CD8-positive, alpha-beta memory T cell (primary cell): ENCODE measurements at regions not wholly inside any gene's neighbourhood (a gene's known extent, or its start where the extent isn't known, plus 50 kb on each side); places are given as distances from the start of the nearest gene placed in this dataset.
A peak's percentile ranks its signal among the peaks of the same experiment; 100 is the strongest.

ENCODE experiments used
- CTCF ChIA-PET: fragments of 350-600 bp; sonication (Branson Sonifier 250); formaldehyde crosslinking; loops from one replicate; lab custom pipeline; 2021; ENCODE audit warnings: antibody characterized with exemption; lab: Charles Lee
- POLR2A ChIA-PET: fragments of 350-600 bp; sonication (Branson Sonifier 250); formaldehyde crosslinking; loops from one replicate; lab custom pipeline; 2021; ENCODE audit warnings: antibody characterized with exemption; lab: Charles Lee
- DNase-seq, 5 donors: peaks; one replicate each; pipeline versions ENCODE4 v3.0.0 to v3.0.0-alpha.2; 2020 to 2022; ENCODE audit warnings: mixed read lengths in 1 of 5
- H3K27ac ChIP-seq: one replicate; pipeline ENCODE4 v1.7.0; 2013; ENCODE audit warnings: low read depth, mild to moderate bottlenecking, low read length, moderate library complexity
- H3K27me3 ChIP-seq: 2 replicates; pipeline ENCODE4 v1.7.0; 2013; ENCODE audit warnings: low read length, mild to moderate bottlenecking; ENCODE audit not compliant: insufficient read depth, poor library complexity, severe bottlenecking
- H3K36me3 ChIP-seq: 2 replicates; pipeline ENCODE4 v1.7.0; 2013; ENCODE audit warnings: mild to moderate bottlenecking, low read length, moderate library complexity; ENCODE audit not compliant: insufficient read depth
- H3K4me1 ChIP-seq: 2 replicates; pipeline ENCODE4 v1.7.0; 2013; ENCODE audit warnings: mild to moderate bottlenecking, low read length, moderate library complexity; ENCODE audit not compliant: insufficient read depth
- H3K4me3 ChIP-seq: 2 replicates; pipeline ENCODE4 v1.7.0; 2013; ENCODE audit warnings: mild to moderate bottlenecking, low read length
- H3K9me3 ChIP-seq: 2 replicates; pipeline ENCODE4 v1.7.0; 2013; ENCODE audit warnings: mild to moderate bottlenecking, low read length
- H3K27ac Mint-ChIP-seq, 8 donors: one replicate each; pipeline ENCODE4 v1.8.0; 2020 to 2021; ENCODE audit warnings: mixed read lengths in 8 of 8, mild to moderate bottlenecking in 6 of 8, inconsistent platforms in 3 of 8, moderate library complexity in 3 of 8
- H3K27me3 Mint-ChIP-seq, 2 donors: one replicate each; pipeline ENCODE4 v1.8.0; 2020 to 2021; ENCODE audit warnings: mixed read lengths in 2 of 2, mild to moderate bottlenecking in 1 of 2, moderate library complexity in 1 of 2
- H3K36me3 Mint-ChIP-seq, 3 donors: one replicate each; pipeline ENCODE4 v1.8.0; 2020 to 2021; ENCODE audit warnings: mixed read lengths in 3 of 3, inconsistent platforms in 1 of 3, mild to moderate bottlenecking in 1 of 3
- H3K4me1 Mint-ChIP-seq, 3 donors: one replicate each; pipeline ENCODE4 v1.8.0; 2020 to 2021; ENCODE audit warnings: mixed read lengths in 3 of 3, inconsistent platforms in 1 of 3, mild to moderate bottlenecking in 1 of 3
- H3K4me3 Mint-ChIP-seq, 7 donors: one replicate each; pipeline ENCODE4 v1.8.0; 2020 to 2021; ENCODE audit warnings: mixed read lengths in 7 of 7, mild to moderate bottlenecking in 6 of 7, moderate library complexity in 4 of 7, inconsistent platforms in 2 of 7
- H3K9me3 Mint-ChIP-seq, 5 donors: one replicate each; pipeline ENCODE4 v1.8.0; 2020 to 2022; ENCODE audit warnings: mixed read lengths in 5 of 5, mild to moderate bottlenecking in 3 of 5, moderate library complexity in 2 of 5, inconsistent platforms in 1 of 5

DNA sequence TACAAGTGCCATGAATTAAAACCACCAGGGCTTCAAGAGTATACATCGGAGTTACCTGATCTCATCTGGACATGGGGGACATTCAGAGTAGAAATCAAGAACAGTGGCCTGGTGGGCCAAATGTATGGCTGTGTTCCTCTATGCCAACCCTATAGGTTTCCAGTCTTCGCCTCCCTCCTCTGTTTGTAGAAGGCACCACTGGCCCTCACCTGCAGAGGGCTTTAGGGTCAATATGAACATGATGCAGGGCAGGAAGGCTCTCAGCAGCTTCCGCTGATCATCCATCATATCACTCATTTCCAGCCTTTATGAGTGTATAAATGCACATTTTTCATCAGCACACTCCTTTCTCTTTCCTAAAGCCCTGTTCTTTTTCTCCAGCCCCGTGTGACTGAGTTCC is 555.5 kb upstream of the BRINP1 start:
- Mint-ChIP-seq H3K4me3 (no peak overlapping the region), H3K27ac (no peak overlapping the region), H3K9me3 (peaks cover 0 to 6% (median 0%) of the 10 kb centered on the region in 5 donors), H3K27me3 (no peaks in the 10 kb centered on the region), H3K36me3 (no peaks in the 10 kb centered on the region), H3K4me1 (no peaks in the 10 kb centered on the region)
- no peaks in the 10 kb centered on the region for H3K36me3 ChIP-seq
- ChIA-PET POLR2A (no interaction called here), CTCF (no interaction called here)
- H3K27me3 ChIP-seq = no peaks in the 10 kb centered on the region
- no peak overlapping the region for H3K4me3 ChIP-seq
- no peaks in the 10 kb centered on the region for H3K9me3 ChIP-seq
- H3K4me1 ChIP-seq = no peaks in the 10 kb centered on the region
- H3K27ac ChIP-seq = no peak overlapping the region
- no peak for DNase-seq

DNA sequence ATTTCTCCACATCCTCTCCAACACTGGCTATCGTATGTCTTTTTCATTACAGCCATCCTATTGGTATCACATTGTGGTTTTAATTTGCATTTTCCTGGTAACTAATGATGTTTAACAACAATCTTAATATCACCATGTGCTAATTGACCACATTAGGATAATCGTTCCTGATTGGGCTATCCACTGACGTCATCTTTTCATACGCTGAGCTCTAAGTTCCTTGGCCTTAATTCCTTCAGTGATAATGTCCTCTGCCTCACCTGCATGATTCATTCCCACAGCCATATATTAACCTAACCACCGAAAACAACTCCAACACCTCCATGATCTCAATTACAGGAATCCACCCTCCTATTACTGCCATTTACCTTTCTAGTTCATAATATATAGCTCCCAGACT is 547.9 kb upstream of the BRINP1 start:
- Mint-ChIP-seq H3K4me1 (no peaks in the 10 kb centered on the region), H3K9me3 (peaks cover 0 to 6% (median 2%) of the 10 kb centered on the region in 5 donors), H3K27me3 (no peaks in the 10 kb centered on the region), H3K27ac (no peak overlapping the region), H3K4me3 (no peak overlapping the region), H3K36me3 (no peaks in the 10 kb centered on the region)
- no peaks in the 10 kb centered on the region for H3K9me3 ChIP-seq
- ChIA-PET CTCF (no interaction called here), POLR2A (no interaction called here)
- no peaks in the 10 kb centered on the region for H3K4me1 ChIP-seq
- no peaks in the 10 kb centered on the region for H3K27me3 ChIP-seq
- H3K36me3 ChIP-seq = no peaks in the 10 kb centered on the region
- no peak overlapping the region for H3K4me3 ChIP-seq
- DNase-seq = no peak
- no peak overlapping the region for H3K27ac ChIP-seq

DNA sequence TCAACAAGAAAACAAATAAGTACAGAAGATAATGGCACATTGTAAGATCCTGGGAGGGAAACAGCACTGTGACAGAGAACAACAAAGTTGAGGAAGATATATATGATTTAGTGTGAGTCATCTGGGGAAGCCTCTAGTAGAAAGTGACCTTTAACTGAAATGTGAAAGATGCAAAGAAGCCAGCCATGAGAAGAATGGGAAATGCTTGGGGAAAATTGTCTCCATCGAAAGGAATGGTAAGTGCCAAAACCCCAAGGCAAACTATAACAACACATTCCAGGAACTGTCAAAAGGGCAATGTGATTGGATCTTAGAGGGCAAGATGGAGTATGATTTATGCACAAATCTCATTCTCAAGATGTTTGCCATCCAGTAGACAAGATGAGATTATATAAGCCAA is 537.8 kb upstream of the BRINP1 start:
- H3K9me3 Mint-ChIP-seq = peaks cover 7 to 13% (median 8%) of the 10 kb centered on the region in 5 donors
- H3K27me3 Mint-ChIP-seq = no peaks in the 10 kb centered on the region
- H3K36me3 Mint-ChIP-seq = no peaks in the 10 kb centered on the region
- no peak overlapping the region for H3K4me3 ChIP-seq
- H3K27ac ChIP-seq = no peak overlapping the region
- no peak for DNase-seq
- no peak overlapping the region for H3K27ac Mint-ChIP-seq
- H3K36me3 ChIP-seq = no peaks in the 10 kb centered on the region
- no peaks in the 10 kb centered on the region for H3K4me1 ChIP-seq
- no peak overlapping the region for H3K4me3 Mint-ChIP-seq
- ChIA-PET CTCF (no interaction called here), POLR2A (no interaction called here)
- H3K27me3 ChIP-seq = no peaks in the 10 kb centered on the region
- H3K9me3 ChIP-seq = no peaks in the 10 kb centered on the region
- no peaks in the 10 kb centered on the region for H3K4me1 Mint-ChIP-seq

DNA sequence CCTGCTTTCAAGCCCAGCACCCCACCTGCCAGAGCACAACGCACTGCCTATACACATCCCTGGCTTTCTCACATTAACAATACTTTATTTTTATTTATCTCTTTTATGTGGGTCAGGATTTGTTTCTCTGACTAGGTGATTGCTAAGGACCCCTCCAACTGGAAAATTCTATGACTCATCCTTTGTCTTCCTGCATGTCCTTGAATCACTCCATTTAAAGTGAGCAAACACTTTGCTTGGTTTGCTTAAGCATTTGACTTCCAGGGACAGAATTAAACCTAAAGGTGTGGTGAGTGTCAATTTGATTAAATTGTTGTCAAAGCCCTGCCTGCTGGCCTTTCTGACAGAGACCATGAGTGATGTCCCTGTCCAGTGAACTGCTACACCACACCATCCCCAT is 536.5 kb upstream of the BRINP1 start:
- Histone ChIP-seq H3K27me3 (no peaks in the 10 kb centered on the region), H3K27ac (no peak overlapping the region), H3K4me1 (no peaks in the 10 kb centered on the region), H3K9me3 (no peaks in the 10 kb centered on the region), H3K4me3 (no peak overlapping the region), H3K36me3 (no peaks in the 10 kb centered on the region)
- Mint-ChIP-seq H3K4me3 (no peak overlapping the region), H3K36me3 (no peaks in the 10 kb centered on the region), H3K27me3 (no peaks in the 10 kb centered on the region), H3K4me1 (no peaks in the 10 kb centered on the region), H3K9me3 (peaks cover 7 to 13% (median 8%) of the 10 kb centered on the region in 5 donors), H3K27ac (peak overlapping the region in 1 of 8 donors; percentile 72)
- ChIA-PET CTCF (no interaction called here), POLR2A (no interaction called here)
- DNase-seq = no peak

DNA sequence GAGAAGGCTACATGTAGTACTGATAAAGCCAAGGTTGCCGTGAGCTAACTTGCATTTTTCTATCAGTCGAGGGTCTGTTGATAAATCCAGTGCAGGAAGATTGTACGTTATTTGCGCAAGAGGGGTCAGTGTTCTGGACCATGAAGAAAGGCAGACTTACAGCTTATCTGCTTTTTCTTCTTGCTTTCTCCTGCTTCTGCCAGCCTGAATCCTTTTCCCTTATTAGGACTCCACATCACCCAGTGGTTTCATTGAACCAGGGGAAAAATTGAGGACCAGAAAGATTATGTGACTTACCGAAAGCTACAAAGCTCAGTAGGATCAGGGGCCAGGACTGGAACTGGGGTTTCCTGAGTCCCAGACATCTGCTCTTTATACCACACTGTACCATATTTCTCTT is 534.6 kb upstream of the BRINP1 start:
- no peak for DNase-seq
- no peaks in the 10 kb centered on the region for H3K4me1 Mint-ChIP-seq
- H3K36me3 ChIP-seq = no peaks in the 10 kb centered on the region
- H3K27me3 Mint-ChIP-seq = no peaks in the 10 kb centered on the region
- ChIA-PET CTCF (no interaction called here), POLR2A (no interaction called here)
- H3K4me3 Mint-ChIP-seq = no peak overlapping the region
- H3K27ac Mint-ChIP-seq = no peak overlapping the region
- H3K9me3 Mint-ChIP-seq = peaks cover 5 to 12% (median 8%) of the 10 kb centered on the region in 5 donors
- H3K27me3 ChIP-seq = no peaks in the 10 kb centered on the region
- H3K4me3 ChIP-seq = no peak overlapping the region
- no peaks in the 10 kb centered on the region for H3K4me1 ChIP-seq
- H3K9me3 ChIP-seq = no peaks in the 10 kb centered on the region
- no peak overlapping the region for H3K27ac ChIP-seq
- H3K36me3 Mint-ChIP-seq = no peaks in the 10 kb centered on the region

DNA sequence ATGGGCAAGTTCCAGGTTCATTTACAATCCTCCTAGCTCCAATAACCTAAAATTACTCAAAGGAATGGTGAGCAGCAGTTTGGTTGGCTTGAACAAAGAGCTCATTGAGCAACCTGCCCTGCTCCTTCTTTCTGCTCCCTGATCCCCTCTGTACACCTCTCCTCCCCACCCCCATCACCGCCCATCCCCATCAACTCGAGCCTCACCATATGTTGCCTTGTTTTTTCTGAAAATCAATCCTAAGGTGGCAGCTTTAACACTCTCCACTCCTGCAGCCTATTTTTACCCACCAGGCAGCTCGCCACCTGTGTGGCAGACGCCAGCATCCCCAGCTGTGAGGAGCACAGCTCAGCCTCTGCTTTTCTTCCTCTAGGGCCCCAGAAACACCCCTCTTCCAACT is 533.4 kb upstream of the BRINP1 start:
- no peak overlapping the region for H3K4me3 ChIP-seq
- Mint-ChIP-seq H3K36me3 (no peaks in the 10 kb centered on the region), H3K27ac (no peak overlapping the region), H3K27me3 (no peaks in the 10 kb centered on the region), H3K4me3 (no peak overlapping the region), H3K9me3 (peaks cover under 1 to 10% (median 4%) of the 10 kb centered on the region in 5 donors), H3K4me1 (no peaks in the 10 kb centered on the region)
- no peak for DNase-seq
- no peaks in the 10 kb centered on the region for H3K27me3 ChIP-seq
- POLR2A ChIA-PET = no interaction called here
- CTCF ChIA-PET = no interaction called here
- no peak overlapping the region for H3K27ac ChIP-seq
- no peaks in the 10 kb centered on the region for H3K4me1 ChIP-seq
- no peaks in the 10 kb centered on the region for H3K9me3 ChIP-seq
- H3K36me3 ChIP-seq = no peaks in the 10 kb centered on the region

DNA sequence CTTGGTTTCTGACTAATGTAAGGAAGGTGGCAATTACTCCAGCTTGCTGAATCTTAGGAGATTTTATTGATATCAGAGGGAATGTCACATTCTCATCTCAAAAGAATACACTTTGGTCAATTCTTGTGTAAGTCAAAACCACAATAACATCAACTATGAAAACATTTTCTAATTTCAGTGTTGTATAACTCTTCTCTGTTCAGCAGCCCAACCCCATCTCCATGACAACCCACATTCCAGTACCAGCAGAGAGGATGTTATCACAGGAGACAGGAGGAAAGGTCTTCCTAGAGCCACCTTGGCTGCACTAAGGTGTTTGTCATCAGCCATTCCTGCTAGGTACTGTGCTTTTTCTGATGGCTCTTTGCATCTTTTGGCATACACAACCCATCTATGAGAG is 529.1 kb upstream of the BRINP1 start:
- Mint-ChIP-seq H3K36me3 (no peaks in the 10 kb centered on the region), H3K9me3 (peaks cover 0 to 8% (median 3%) of the 10 kb centered on the region in 5 donors), H3K27ac (no peak overlapping the region), H3K4me3 (no peak overlapping the region), H3K4me1 (no peaks in the 10 kb centered on the region), H3K27me3 (peaks cover 0 to 2% of the 10 kb centered on the region in 2 donors)
- Histone ChIP-seq H3K9me3 (no peaks in the 10 kb centered on the region), H3K36me3 (no peaks in the 10 kb centered on the region), H3K4me3 (no peak overlapping the region), H3K4me1 (no peaks in the 10 kb centered on the region), H3K27me3 (no peaks in the 10 kb centered on the region), H3K27ac (no peak overlapping the region)
- no peak for DNase-seq
- POLR2A ChIA-PET = no interaction called here
- CTCF ChIA-PET = no interaction called here

DNA sequence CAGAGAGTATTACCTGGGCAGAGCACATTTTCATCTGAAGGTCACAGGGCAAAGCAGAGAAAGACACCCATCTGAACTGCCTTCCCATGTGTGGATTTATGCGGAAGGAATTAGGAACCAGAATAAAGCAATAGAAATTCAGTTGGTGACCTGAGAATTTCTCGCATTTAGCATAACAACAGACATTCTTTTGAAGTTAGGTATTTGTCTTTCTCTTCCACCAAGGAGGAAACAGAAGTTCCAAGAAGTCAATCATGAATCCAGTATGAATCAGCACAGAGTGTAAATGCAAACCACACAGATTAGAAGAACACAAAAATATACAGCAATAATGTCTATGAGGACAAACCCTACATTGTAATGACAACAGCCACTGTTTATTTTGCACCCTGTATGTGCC is 515.2 kb upstream of the BRINP1 start:
- ChIA-PET CTCF (no interaction called here), POLR2A (no interaction called here)
- Histone ChIP-seq H3K36me3 (no peaks in the 10 kb centered on the region), H3K27me3 (no peaks in the 10 kb centered on the region), H3K4me1 (no peaks in the 10 kb centered on the region), H3K4me3 (no peak overlapping the region), H3K27ac (no peak overlapping the region), H3K9me3 (no peaks in the 10 kb centered on the region)
- H3K27ac Mint-ChIP-seq = no peak overlapping the region
- H3K36me3 Mint-ChIP-seq = no peaks in the 10 kb centered on the region
- H3K9me3 Mint-ChIP-seq = peaks cover 0 to 3% (median 2%) of the 10 kb centered on the region in 5 donors
- H3K4me3 Mint-ChIP-seq = no peak overlapping the region
- H3K4me1 Mint-ChIP-seq = no peaks in the 10 kb centered on the region
- H3K27me3 Mint-ChIP-seq = no peaks in the 10 kb centered on the region
- DNase-seq = no peak

DNA sequence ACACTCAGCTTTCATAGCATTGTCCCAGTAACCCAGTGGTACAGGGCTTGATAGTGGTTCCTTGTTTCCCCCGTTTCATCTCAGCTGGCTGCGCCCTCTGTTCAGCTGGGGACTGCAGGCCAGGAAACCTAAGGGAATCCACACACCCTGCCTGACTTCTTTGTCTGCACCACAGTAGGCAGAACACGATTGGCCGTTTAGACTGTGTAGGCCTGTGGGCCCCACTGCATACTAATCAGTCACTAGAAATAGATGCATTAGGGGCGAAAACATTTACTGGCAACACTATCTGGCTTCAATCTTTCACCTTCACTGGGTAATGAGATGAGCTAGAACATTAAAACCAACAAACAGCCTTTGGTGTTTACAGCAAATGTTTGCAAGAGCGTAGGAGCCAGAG is 512.7 kb upstream of the BRINP1 start:
- no peak overlapping the region for H3K4me3 Mint-ChIP-seq

More for the DNA sequence above, 512.7 kb upstream of the BRINP1 start:
- CTCF ChIA-PET = no interaction called here
- Histone ChIP-seq H3K27me3 (no peaks in the 10 kb centered on the region), H3K4me3 (no peak overlapping the region), H3K9me3 (no peaks in the 10 kb centered on the region), H3K36me3 (no peaks in the 10 kb centered on the region), H3K27ac (no peak overlapping the region), H3K4me1 (no peaks in the 10 kb centered on the region)
- no peaks in the 10 kb centered on the region for H3K4me1 Mint-ChIP-seq
- H3K36me3 Mint-ChIP-seq = no peaks in the 10 kb centered on the region
- H3K27me3 Mint-ChIP-seq = no peaks in the 10 kb centered on the region
- no peak overlapping the region for H3K27ac Mint-ChIP-seq
- POLR2A ChIA-PET = no interaction called here
- H3K9me3 Mint-ChIP-seq = peaks cover 0 to 3% (median 0%) of the 10 kb centered on the region in 5 donors
- DNase-seq = no peak
